Epithelial cell of esophagus (primary cell): ENCODE measurements at regions not wholly inside any gene's neighbourhood (a gene's known extent, or its start where the extent isn't known, plus 50 kb on each side); places are given as distances from the start of the nearest gene placed in this dataset.

Experiments
- DNase-seq: peaks from one replicate; pipeline ENCODE4 v3.0.0; 2010; ENCODE audit warnings: low read depth
- H3K4me3 ChIP-seq: 2 replicates; pipeline ENCODE4 v1.5.1; 2011; ENCODE audit warnings: mild to moderate bottlenecking, low read length, control low read depth
- TF ChIP-seq, protein P1 (sequence below): IDR thresholded peaks from 2 replicates; pipeline ENCODE4 v1.5.1; 2011; ENCODE audit warnings: low read depth, mild to moderate bottlenecking, low read length, control low read depth, inconsistent platforms; ENCODE audit not compliant: insufficient read depth; ENCODE audit errors: missing control alignments

DNA sequence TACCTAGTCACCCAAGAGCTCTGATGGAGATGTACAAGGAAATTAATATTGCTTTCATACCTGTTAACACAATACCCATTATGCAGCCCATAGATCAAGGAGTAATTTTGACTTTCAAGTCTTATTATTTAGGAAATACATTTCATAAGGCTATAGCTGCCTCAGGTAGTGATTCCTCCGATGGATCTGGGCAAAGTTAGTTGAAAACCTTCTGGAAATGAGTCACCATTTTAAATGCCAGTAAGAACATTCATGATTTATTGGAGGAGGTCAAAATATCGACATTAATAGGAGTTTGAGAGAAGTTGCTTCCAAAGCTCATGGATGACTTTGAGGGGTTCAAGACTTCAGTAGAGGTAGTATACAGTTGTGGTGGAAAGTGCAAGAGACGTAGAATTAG is 931.4 kb upstream of the ACVR2A start:
- DNase-seq: no peak
- TF ChIP-seq, protein P1, sequence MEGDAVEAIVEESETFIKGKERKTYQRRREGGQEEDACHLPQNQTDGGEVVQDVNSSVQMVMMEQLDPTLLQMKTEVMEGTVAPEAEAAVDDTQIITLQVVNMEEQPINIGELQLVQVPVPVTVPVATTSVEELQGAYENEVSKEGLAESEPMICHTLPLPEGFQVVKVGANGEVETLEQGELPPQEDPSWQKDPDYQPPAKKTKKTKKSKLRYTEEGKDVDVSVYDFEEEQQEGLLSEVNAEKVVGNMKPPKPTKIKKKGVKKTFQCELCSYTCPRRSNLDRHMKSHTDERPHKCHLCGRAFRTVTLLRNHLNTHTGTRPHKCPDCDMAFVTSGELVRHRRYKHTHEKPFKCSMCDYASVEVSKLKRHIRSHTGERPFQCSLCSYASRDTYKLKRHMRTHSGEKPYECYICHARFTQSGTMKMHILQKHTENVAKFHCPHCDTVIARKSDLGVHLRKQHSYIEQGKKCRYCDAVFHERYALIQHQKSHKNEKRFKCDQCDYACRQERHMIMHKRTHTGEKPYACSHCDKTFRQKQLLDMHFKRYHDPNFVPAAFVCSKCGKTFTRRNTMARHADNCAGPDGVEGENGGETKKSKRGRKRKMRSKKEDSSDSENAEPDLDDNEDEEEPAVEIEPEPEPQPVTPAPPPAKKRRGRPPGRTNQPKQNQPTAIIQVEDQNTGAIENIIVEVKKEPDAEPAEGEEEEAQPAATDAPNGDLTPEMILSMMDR: no peak
- no peak overlapping the region for H3K4me3 ChIP-seq

DNA sequence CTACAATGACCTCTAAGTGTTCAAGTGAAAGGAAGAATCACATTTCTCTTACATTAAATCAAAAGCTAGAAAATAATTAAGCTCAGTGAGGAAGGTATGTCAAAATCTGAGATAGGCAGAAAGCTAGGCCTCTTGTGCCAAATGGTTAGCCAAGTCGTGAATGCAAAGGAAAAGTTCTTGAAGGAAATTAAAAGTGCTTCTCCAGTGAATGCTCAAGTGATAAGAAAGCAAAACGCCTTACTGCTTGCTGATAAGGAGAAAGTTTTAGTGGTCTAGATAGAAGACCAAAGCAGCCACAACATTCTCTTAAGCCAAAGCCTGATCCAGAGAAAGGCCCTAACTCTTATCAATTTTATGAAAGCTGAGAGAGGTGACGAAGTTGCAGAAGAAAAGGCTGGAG is 932.3 kb upstream of the ACVR2A start:
- DNase-seq: no peak
- TF ChIP-seq, protein P1: no peak
- H3K4me3 ChIP-seq: no peak overlapping the region

DNA sequence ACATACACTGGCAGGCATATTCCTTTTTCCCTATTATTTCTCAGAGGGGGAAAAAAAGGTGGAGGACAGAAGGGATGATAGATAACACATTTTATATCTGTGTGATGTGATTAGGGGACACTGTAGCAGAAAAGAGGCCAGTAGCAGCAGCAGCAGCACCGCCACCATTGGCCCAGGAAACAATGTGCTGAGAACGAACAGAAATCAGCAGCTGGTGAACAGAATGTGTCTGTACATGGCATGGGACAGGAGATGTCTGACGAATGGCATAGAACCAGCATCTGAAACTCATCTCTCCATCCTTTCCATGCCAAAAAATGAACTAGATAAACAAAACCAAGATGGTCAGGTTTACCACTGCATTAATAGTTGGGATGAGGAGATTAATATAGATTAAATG is 936.1 kb upstream of the ACVR2A start:
- TF ChIP-seq, protein P1: no peak
- DNase-seq: no peak
- H3K4me3 ChIP-seq: no peak overlapping the region

DNA sequence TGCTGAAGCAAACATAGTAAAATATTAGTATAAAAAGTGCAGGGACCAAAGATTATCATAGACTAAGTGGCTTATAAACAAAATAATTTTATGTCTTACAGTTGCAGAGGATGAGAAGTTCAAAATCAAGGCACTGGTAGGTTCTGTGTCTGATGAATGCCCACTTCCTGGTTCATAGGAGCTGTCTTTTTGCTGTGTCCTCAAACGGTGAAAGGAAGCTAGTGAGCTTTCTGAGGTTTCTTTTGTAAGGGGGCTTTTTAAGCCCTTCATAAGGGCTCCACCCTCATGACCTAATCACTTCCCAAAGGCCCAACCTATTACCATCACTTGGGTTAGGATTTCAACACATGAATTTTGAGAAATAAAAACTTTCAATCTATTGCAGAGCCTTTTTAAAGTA is 946.7 kb upstream of the ACVR2A start:
- TF ChIP-seq, protein P1: no peak
- H3K4me3 ChIP-seq: no peak overlapping the region
- no peak for DNase-seq

GRCh38 chr2:146894514-146894913 is 950.3 kb upstream of the ACVR2A start:
- TF ChIP-seq, protein P1: no peak
- no peak overlapping the region for H3K4me3 ChIP-seq
- DNase-seq: no peak

GRCh38 chr2:146893500-146894041 is 951.3 kb upstream of the ACVR2A start:
- H3K4me3 ChIP-seq: no peak overlapping the region
- TF ChIP-seq, protein P1: no peak
- peak; percentile 39 for DNase-seq

DNA sequence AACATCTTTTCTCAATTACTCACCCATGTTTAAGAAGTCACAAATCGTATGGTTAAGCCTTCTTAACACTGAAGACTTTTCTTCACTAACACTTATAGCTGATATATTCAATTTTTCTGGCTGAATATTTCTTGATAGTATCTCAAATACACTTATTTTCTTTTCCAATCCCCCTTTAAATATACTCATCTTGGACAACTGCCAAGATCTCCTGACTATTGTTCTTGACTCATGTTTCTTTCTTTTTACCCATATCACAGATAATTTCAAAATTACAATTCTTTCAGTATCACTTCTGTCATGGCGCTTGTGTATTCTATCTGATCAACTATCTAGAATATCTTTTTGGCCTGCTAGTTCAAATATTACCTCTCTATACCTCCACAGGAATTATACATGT is 954.3 kb upstream of the ACVR2A start:
- no peak overlapping the region for H3K4me3 ChIP-seq
- TF ChIP-seq, protein P1: no peak
- DNase-seq: no peak
